ENCODE measurements at regions not wholly inside any gene's neighbourhood (a gene's known extent, or its start where the extent isn't known, plus 50 kb on each side); places are given as distances from the start of the nearest gene placed in this dataset.

- H3K4me3 ChIP-seq (replicated peaks in 1 of 2; ENCODE audit: low read depth in 1 of 2, low read length in 2 of 2) = no peak overlapping the region
- DNase-seq (ENCODE audit: low read depth, low spot score) (no peak), ATAC-seq (no peak)
- H3K27ac ChIP-seq (ENCODE audit: low read depth, low read length) = no peak overlapping the region
- intact Hi-C loops (cut with micrococcal nuclease) = no loop called here
- H2AFZ ChIP-seq (ENCODE audit: low read depth, low read length, poor library complexity, severe bottlenecking) = no peak overlapping the region
- no TSS peak for BruUV-seq (replicated peaks)
- H3K9ac ChIP-seq (ENCODE audit: low read length) = no peak overlapping the region
- no peaks in the 10 kb centered on the region for H3K4me1 ChIP-seq (ENCODE audit: control insufficient read depth in 1 of 2, insufficient read depth in 2 of 2, low read length in 2 of 2)
- ChIA-PET CTCF (no interaction called here), RAD21 (ENCODE audit: low non-redundant PET in 1 of 2, low total read pairs in 2 of 2, uncharacterized antibody in 2 of 2, unreplicated experiment in 2 of 2) (no interaction called here), POLR2A (no interaction called here)
- no peaks in the 10 kb centered on the region for H3K36me3 ChIP-seq (ENCODE audit: control insufficient read depth in 1 of 2, insufficient read depth in 2 of 2, low read length in 2 of 2)
- no peaks in the 10 kb centered on the region for H3K9me3 ChIP-seq (ENCODE audit: control insufficient read depth in 1 of 2, insufficient read depth in 1 of 2, low read depth in 1 of 2, low read length in 2 of 2)
- no peaks in the 10 kb centered on the region for H3K27me3 ChIP-seq (ENCODE audit: insufficient read depth, low read length)
- TF ChIP-seq ZNF274 (IDR thresholded peaks at IDR 0.05; ENCODE audit: low read depth, low read length) (no peak), RAD21 (IDR thresholded peaks at IDR 0.05; ENCODE audit: low read depth) (no peak), FOSL1 (IDR thresholded peaks at IDR 0.05; ENCODE audit: low read depth) (no peak), SRF (IDR thresholded peaks at IDR 0.05; ENCODE audit: low read depth) (no peak), CTCF (IDR thresholded peaks at IDR 0.05 in 2 of 3, conservative IDR thresholded peaks at IDR 0.05 in 1 of 3; ENCODE audit: borderline replicate concordance in 1 of 3, insufficient read depth in 1 of 3, low read depth in 2 of 3, low read length in 2 of 3) (no peak), YY1 (IDR thresholded peaks at IDR 0.05; ENCODE audit: extremely low read depth, insufficient replicate concordance, low read depth, low read length) (no peak), ZFX (IDR thresholded peaks at IDR 0.05) (no peak), POLR2A (IDR thresholded peaks at IDR 0.05; ENCODE audit: borderline replicate concordance, extremely low read depth, insufficient read depth, insufficient read length) (no peak), JUND (IDR thresholded peaks at IDR 0.05) (no peak), CBX3 (IDR thresholded peaks at IDR 0.05; ENCODE audit: low read depth) (no peak), ZBTB33 (IDR thresholded peaks at IDR 0.05; ENCODE audit: extremely low read depth, insufficient replicate concordance, low read length) (no peak), EZH2 (IDR thresholded peaks at IDR 0.05) (no peak), TCF7L2 (IDR thresholded peaks at IDR 0.05; ENCODE audit: borderline replicate concordance, extremely low read depth, insufficient read depth, insufficient read length) (no peak), ATF3 (IDR thresholded peaks at IDR 0.05) (no peak), REST (IDR thresholded peaks at IDR 0.05; ENCODE audit: low read depth) (no peak)
- no peaks in the 10 kb centered on the region for H3K9me2 ChIP-seq (ENCODE audit: insufficient read depth)
- H3K4me2 ChIP-seq (ENCODE audit: low read length) = no peak overlapping the region
- H4K20me1 ChIP-seq (ENCODE audit: insufficient read depth) = no peaks in the 10 kb centered on the region
- no peaks in the 10 kb centered on the region for H3K79me2 ChIP-seq (ENCODE audit: insufficient read depth, low read length)
These were observed 547.7 kb downstream of the TNS3 start for GRCh38 chr7:47034180-47034579.
